ENCODE measurements at regions not wholly inside any gene's neighbourhood (a gene's known extent, or its start where the extent isn't known, plus 50 kb on each side); places are given as distances from the start of the nearest gene placed in this dataset.
"Not testable (repeated sequence)": the region's sequence is repeated elsewhere in the genome, so short reads cannot be mapped to it uniquely, and the experiment has no call there.

DNA sequence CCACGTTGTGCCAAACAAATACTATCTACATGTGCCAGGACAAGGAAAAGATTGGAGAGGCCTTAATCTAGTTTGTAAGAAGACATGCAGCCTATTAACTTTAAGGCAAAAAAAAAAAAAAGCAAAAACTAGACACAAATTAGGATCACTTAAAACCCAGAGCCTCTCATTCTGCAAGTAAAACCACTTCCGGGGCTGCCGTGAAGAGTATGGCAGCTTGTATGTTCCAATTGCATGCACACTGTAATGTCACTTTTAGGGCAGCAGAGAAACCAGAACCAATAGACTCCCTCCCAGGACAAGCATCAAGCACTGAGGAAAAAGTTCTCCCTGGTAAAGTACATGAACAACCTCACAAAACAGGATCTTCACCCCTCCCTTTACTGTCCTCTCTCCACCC lies 70.6 kb downstream of the RSL24D1 start:
- DNase-seq: no peak

DNA sequence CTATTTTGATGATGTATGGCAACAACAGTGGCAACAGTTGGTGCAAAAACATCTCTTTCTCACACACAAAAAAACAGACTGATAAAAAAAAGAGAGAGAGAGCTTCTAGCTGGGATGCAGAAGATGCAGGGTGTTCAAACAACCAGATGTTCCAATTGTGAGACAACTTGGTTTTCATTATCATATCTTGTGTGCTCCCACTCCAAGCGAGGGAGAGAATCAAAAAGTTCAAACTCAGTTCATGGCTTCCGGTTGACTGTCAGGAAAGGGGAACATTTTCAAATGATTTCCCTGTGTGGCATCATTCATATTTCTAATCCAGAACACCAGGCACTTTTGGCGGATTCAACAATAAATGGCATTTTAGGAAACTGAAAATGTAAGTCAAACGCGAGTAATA lies 72.1 kb downstream of the RSL24D1 start:
- no peak for DNase-seq

DNA sequence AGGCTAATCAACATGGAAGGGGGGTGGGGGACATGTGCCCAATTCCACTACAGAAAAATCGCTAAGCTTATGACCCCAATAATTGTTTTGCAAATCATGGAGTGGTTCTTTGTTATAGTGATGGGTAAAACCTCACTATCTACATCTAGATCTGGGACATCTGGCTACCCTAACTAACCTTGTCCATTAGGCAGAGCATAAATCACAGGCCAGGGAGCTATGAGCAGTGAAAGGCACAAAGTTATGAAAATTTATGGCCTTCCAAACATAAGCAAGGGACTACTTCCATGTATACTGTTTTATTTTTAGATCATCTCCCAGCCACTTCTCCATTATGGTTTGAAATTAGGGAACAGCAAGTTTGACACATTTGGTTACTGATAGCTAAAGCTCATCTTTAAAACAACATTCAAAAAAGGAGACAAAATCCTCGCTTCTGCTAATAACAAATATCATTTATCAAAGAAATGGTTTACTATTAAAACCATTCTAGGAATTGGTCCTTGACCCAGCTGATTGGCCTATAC lies 78.3 kb downstream of the RSL24D1 start:
- no peak for DNase-seq

DNA sequence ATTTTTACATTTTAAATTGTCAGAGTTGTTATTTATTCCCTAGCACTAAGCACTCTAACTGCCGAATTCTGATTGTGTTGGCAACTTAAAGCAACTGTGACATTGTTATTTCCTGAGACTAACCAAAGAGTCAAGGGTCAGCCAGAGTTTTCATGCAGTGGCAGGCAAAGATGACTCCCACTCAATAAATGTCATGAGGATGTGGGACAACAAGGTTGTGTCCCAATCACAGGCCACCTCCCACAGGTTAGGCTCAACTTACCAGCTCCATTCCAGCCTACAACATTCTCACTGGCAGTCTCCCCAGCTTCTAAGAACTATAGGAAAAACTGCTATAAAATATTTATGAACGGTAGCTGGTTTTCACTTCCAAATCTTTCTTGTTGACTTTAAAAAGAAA lies 80.1 kb downstream of the RSL24D1 start:
- no peak for DNase-seq

DNA sequence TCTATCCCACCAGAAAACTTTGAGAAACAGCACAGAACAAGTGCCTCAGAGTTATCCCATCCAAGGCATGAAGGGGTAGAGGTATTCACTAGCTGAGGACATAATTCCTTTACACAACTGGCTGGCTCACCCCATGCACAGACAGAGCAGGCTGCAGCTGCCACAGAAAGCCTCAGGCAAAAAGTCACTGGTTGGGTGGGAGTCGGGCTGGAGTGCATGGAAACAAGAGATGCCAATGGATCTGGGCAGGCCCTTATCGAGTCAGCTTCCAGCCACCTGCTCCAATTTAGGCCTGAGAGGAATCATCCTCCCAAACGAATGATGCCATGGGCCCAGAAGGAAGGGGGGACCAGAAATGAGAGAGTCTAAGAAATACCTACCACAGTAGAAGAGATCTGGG lies 83.0 kb downstream of the RSL24D1 start:
- DNase-seq: no peak

DNA sequence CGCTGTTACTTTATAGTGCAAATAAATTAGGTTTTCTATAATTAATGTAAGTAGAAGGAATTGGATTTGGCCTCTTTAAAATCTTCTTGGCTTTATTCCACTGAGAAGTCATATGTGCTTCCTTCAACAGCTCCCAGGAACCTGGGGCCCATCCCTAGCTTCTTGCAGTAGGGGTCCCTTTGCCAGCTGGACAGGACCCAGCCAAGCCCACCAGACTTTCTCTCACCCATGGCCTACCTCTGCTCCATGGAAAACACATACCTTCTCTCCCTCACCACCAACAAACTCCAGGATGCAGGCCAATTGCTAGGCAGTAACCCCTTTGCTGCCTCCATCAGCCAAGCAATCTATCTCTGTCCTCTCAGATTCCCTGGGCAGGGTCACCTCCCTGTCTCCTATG lies 84.0 kb downstream of the RSL24D1 start:
- DNase-seq: no peak

DNA sequence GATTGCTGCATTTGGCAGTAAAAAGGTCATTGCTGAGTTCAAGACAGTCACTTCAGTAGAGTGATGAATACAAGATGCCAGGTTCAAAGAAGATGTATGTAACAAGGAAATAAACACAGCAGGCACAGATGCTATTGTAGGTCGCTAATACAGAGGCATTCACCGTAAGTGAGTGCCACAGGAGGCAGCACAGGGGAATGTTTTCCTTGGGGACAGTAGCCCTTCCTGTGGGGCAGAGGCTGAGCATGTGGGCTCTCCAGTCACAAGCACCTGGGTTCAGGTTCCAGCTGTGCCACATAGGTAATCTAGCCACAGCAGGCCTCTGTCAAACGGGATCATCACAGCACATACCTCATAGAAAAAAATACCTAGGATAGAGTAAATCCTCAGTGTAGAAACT lies 86.3 kb downstream of the RSL24D1 start:
- DNase-seq: no peak

DNA sequence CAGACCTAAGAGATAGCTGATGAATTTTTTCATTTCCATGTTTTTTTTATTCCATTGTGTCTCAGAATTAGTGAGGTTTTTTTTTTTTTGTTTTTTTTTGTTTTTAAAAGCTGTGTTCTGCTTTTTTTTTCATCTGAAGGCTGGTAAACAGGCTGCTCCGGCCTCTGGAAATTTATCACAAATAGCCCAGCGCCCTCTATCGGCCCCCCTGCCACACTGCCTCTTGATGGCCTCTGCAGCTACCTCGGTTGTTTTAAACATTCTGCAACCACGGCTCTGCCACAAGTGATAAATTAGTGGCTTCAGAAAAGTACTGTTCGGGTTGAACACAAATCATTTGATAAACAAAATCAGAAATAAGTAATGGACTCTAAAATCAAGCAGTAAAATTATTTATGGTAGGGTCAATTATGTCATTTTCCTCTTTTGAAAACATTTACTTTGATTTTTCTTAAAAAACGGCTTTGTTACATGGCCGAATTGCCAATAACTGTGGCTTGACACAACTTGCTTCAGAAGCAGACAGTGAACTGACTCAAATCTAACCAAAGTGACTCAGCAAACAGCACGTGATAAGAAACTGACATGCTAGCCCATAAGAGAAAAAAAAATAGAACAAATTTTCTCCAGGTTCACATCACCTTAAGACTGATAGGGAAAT lies 87.8 kb downstream of the RSL24D1 start:
- DNase-seq: peak; percentile 9 to 29

DNA sequence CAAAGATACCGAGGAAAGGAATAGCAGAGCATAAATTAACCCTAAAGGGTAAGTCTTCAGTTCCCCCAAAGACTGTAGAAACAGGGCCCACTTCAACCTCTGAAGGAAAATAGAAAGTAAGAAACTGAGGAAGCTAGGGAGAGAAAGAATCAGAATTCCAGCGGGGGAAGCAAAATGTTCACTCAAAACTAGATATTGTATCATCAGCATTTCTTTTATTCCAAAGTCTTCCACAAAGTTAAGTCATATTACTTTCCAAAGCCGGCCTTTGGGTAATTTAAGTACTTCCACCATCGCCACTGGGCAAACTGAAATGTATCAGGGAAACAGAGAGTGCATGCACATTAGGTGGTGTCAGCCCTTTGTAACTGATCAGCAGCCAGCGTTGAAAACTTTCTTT lies 88.3 kb downstream of the RSL24D1 start:
- DNase-seq: no peak

DNA sequence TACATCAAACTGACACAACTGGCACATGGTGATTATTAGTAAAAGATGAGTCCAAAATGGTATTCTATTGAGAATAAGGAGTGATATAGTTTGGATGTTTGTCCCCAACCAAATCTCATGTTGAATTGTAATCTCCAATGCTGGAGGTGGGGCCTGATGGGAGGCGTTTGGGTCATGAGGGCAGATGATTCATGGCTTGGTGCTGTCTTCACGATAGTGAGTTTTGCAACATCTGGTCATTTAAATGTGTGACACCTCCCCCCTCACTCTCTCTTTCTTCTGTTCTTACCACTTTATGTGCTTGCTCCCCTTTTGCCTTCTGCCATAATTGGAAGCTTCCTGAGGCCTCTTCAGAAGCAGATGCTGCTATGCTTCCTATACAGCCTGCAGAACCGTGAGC lies 90.6 kb downstream of the RSL24D1 start:
- DNase-seq: no peak

DNA sequence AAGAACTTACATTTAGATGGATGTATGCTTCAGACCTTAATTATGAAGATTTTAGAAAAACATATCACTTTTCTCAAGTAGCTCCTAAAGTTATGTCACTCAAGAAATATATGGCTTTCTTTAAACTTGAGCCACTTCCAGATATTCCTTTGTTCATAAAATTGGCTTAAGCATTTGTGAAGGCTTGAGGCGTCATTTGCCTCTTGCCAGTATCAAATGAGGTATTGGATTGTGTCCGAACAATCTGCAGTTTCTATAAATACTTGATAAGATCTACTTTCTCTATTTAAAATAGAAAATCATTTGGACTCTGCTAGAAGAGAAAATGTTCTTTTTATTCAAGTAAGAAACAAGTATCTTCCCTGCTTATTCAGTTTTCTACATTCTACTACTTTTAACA lies 102.6 kb downstream of the RSL24D1 start:
- no peak for DNase-seq

DNA sequence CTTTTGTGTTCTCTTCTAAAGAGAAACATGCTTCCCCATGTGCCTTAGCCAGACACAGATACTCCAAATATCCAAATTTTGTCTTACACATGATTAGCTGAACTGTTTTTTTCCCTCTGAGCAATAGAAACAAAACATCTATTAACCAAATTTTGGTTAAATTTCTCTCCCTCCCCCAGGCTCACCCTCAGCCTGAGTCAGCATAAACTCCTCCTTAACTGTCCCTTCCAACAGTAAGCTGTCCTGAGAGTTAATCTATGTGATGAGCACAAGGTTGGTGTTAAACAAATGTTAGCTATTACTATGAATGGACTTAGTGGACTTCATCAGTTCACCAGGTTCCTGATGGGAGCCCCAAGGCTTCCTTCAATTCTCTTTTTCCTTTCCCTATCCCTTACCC lies 108.5 kb downstream of the RSL24D1 start:
- no peak for DNase-seq

DNA sequence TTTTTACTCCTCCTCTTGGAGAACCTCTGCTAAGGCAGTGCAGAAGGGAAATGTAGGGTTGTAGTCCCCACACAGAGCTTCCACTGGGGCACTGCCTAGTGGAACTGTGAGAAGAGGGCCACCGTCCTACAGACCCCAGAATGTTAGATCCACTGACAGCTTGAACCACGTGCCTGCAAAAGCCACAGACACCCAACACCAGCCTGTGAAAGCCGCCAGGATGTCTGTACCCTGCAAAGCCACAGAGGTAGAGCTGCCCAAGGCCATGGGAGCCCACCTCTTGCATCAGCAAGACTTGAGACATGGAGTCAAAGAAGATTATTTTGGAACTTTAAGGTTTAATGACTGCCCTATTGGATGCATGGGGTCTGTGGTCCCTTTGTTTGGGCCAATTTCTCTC lies 112.1 kb downstream of the RSL24D1 start:
- DNase-seq: no peak

DNA sequence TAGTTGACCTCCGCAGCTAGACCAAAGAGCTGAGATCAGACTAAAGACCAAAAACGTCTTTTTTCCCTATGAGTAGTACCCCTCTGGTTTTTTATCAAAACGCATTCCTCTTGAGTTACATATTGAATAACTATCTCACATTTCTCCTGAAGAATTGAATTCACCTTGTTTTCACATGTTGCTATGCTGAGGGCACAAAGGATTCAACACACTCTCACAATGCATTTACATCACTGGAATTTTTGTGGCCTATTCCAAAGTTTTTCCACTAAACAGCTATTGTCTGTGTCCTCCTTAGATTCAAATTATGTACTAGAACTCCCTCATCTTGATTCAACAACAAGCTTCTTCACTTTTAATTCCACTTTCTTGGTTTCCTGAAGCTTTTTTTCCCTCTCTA lies 112.5 kb downstream of the RSL24D1 start:
- no peak for DNase-seq

DNA sequence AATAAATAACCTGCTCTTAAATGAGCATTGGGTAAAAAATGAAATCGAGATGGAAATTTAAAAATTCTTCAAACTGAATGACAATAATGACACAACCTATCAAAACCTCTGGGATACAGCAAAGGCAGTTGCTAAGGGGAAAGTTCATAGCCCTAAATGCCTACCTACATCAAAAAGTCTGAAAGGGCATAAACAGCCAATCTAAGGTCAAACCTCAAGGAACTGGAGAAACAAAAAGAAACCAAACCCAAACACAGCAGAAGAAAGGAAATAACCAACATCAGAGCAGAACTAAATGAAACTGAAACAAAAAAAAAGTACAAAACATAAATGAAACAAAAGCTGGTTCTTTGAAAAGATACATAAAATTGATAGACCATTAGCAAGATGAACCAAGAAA lies 119.7 kb downstream of the RSL24D1 start:
- DNase-seq: not testable (repeated sequence)

DNA sequence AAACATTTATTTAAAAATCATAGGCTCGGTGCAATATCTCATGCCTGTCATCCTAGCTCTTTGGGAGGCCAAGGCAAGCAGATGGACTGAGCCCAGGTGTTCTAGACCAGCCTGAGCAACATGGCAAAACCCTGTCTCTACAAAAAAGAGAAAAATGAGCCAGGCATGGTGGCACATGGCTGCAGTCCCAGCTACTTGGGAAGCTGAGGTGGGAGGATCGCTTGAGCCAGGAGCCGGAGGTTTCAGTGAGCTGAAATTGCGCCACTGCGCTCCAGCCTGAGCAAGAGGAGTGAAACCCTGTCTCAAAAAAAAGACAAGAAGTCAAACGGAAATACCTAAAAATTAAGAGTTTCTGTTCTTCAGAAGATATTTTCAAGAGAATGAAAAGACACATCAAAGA lies 122.3 kb downstream of the RSL24D1 start:
- DNase-seq: no peak

DNA sequence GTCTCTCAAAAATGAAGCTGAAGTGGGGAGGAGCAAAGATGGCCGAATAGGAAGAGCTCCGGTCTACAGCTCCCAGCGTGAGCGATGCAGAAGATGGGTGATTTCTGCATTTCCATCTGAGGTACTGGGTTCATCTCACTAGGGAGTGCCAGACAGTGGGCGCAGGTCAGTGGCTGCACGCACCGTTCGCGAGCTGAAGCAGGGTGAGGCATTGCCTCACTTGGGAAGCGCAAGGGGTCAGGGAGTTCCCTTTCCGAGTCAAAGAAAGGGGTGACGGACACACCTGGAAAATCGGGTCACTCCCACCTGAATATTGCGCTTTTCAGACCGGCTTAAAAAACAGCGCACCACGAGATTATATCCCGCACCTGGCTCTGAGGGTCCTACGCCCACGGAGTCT lies 132.8 kb downstream of the RSL24D1 start:
- not testable (repeated sequence) for DNase-seq

DNA sequence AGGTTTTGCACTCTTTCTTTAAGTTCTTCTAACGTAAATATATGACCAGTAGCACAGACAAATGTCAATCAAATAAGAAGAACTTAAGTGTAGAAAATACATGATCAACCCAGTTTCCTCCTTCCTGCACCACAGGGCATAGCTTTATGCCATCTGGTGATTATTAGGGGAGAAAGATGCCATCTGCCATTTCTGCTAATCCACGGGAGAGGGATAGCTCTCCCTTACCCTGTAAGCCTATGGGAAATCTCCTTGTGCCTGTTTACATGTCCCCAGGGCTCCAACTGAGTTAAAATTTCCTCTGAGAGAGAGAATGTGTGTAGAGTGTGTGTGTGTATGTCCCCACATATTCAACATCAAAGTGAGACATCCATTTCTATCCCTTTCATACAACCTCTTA lies 135.9 kb downstream of the RSL24D1 start:
- no peak for DNase-seq

DNA sequence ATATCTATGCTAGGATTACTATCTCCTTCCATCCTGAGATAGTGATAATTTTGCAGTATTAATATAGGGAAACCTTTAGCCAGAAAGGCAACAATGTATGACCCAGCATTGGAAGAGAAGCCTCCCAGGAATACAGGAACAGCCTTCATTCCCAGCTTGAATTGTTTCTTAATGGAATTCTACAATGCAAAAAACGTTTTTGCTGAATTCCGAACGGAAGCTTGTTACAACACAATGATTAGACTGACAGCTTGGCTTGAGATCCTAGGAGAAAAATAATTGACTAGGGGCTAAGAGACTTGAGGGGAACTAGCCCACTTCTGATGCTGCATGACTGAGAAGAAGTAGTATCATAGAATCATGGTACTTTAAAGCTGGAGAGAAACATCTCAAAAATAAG lies 140.2 kb downstream of the RSL24D1 start:
- no peak for DNase-seq

DNA sequence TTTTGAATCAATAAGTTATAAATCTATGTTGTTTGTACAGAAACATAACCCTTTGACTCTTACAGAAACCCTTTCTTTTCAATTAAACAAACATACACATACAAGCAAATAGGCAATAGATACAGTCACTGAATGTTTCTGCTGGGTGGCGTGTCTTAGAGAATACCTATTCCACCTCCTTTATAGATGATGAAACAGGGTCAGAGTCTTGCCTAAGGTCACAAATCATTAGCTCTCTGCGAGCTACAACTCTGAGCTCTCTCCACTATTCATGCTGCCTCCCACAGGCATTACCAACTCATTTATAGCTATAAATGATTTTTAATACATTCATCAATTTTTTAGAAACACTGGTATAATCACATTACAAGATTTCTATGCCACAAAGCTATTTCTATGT lies 152.6 kb downstream of the RSL24D1 start:
- no peak for DNase-seq

DNA sequence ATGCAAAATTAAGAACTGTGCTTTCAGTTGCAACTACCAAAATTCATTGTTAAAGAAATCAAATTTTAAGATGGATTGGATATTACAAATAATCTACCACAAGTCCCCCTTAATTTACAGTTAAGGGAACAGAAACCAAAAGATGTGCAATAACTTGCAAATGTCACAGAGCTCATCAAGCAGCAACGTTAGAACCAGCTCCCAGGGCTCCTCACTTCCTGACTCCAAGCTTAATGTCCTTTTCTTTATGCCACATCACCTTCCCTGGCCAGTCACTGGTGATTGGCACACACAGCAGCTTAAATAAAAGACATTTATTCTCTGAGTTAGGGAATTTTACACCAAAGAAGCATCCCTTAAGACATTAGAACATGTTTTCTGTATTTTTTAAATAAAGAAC lies 159.7 kb downstream of the RSL24D1 start:
- no peak for DNase-seq

DNA sequence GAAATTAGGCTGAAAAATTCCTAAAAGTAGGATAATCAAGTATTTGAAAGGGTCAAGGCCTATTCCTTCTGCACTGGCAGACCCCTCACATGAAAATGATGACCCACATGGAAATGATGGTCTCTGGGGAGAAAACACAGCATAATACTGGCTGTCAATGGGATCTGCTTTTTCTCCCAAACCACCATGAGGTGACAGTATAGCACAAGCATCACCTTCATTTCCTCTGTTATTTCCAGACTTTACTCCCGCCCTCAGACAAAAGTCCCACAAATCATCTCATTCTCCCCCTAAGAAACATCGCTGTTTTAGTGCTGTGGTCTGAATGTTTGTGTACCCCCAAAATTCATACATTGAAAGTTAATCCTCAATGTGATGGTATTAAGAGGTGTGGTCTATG lies 161.0 kb downstream of the RSL24D1 start:
- no peak for DNase-seq

DNA sequence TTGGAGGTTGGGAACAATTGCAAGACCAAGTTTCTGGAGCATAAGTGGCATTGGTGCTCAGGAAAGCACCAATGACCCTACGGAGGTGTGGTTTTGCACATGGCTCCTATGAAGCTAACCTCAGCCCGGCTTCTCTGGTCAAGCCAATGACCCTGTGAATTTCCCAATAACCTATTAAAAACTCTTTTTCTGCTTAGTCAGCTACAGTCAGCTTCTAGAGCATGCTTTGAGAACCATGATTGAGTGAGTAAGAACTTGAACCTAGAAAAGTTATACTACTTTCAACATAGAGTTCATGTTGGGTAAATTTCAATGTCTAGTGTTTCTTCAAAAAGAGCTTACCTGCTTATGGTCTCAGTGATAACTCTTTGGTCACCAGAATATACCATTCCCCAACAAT lies 163.2 kb downstream of the RSL24D1 start:
- no peak for DNase-seq

DNA sequence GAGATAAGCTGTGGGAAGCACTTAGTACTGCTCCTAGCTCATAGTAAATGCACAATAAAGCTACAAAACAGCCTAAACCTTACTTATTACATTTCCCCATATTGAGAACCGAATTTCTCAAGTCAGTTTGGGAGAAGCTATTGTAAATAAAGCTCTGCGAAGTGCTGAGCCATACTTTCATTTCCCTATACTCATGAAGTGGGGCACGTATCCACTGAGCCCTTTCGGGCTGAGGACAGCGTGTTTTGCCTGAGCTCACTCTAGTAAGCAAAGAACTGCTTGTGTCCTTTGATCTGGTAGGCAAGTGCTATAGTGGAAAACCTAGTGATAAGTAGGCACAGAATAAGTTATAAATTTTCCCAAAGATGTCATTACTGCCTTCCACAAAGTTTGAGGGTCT lies 165.0 kb downstream of the RSL24D1 start:
- no peak for DNase-seq

DNA sequence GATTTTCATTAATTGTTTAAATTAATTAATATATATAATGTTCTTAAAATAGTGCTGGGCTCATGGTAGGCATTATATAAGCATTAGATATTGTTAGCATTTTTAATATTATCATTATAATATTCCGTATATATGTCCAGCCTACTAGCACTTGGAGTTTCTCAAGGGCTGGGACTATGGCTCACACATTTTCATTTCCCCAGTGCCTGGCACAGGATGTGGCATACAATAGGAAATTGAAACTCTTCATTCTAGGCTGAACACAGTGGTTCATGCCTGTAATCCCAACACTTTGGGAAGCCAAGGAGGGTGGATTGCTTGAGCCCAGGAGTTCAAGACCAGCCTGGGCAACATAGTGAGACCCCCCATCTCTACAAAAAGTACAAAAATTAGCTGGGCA lies 170.4 kb downstream of the RSL24D1 start:
- no peak for DNase-seq

DNA sequence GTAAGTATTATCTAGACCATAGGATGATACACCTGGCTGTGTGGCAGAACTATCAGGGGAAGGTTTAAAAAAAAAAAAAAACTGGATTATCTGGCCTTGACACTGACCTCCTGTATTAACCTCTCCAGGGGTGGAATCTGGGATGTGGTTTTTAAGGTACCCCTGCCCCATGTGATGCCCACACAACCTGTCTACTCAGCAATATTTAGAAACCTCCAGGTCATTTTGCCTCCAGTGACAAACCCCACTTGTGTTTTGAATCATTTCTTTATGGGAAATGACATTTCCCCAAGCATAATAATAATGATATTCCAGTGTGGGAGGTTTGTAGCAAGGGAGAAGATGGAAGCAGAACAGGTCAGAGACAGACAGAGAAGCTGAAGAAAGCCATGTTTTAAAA lies 179.1 kb downstream of the RSL24D1 start:
- no peak for DNase-seq
